HUDEP-2 (cell line): ENCODE measurements at regions not wholly inside any gene's neighbourhood (a gene's known extent, or its start where the extent isn't known, plus 50 kb on each side); places are given as distances from the start of the nearest gene placed in this dataset.
A peak's percentile ranks its signal among the peaks of the same experiment; 100 is the strongest.
"Not testable (repeated sequence)": the region's sequence is repeated elsewhere in the genome, so short reads cannot be mapped to it uniquely, and the experiment has no call there.

Experiments
- DNase-seq, 76 experiments: peaks; one replicate each; lab custom pipeline; 2025; ENCODE audit not compliant: unreplicated experiment in 76 of 76; lab: John Stamatoyannopoulos, UW

DNA sequence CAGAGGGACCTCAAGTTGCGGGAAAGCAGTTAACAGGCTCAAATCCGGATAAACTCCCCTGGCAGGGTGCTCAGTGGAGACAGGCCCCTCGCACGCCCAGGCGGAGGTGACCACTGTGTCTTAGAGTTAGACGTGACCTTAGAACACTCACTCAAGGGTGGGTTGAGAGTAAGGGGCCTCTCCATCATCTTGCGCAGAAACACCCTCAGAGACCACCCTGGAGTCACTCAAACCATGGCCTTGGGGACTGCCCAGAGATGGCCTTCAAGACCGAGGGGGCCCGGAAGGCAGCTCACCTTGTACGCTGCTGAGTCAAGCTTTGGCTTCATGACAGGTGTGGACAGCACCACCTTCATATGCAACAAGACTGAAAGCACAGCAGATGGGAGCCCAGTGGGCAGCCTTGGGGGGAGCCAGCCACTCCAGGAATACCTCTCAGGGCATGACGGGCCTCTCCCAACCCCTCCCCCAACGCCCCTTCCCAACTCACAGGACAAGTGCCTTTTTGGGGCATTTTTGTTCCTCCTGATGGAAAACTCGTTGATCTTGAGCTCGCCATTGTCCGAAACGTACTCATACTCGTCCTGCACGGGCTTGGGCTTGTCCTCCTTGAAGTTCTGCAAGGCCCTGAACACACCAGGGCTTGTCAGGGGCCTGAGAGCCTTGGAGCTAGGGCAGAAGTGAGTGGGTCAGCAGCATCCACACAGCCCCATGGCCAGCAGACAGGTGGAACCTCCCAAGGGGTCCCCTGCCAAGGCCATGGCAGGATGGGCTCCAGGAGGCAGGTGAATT lies 229.2 kb downstream of the TUBA3C start:
- no peak for DNase-seq

DNA sequence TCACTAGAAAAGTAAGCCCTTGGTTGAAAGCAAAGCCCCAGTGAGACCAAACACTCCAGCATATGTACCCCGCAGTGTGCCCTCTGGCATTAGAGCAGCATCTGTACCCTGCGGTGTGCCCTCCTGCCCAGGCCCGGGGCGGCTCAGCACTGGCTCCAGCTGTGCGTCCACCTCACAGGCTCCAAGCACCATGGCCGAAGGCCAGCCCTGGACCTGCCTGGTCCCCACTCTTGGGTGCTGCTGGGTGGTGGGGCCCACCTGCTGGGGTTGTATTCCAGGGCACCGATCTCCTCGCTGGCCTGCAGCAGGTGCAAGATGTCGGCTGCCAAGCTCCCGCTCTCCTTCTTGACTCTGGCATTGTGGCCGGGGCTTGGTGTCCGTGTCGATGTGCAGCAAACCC lies 230.2 kb downstream of the TUBA3C start:
- DNase-seq: no peak

DNA sequence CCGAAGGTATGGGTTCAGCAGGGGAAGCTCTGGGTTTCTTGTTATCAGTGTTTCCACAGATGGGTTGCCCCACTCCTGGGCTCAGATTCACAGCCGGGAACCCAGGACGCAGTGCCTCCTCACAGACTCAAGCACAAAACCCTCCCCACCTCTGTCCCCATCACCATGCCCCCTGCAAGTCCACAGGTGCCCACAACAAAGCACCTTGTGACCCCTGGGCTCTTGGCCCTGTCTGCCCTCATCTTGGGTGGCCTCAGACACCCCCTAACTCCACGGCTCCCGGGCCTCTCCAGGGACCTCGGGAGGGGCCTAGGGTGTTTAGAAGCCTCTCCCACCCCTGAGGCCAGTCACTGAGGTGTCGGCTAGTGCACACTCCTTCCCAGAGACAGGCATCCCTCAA lies 231.7 kb downstream of the TUBA3C start:
- no peak for DNase-seq

- no peak for DNase-seq
Measured at GRCh38 chr13:18949489-18949761, 232.2 kb downstream of the TUBA3C start.

- DNase-seq: no peak
Measured at GRCh38 chr13:18948664-18949488, 232.7 kb downstream of the TUBA3C start.

GRCh38 chr13:18948012-18948663 lies 233.5 kb downstream of the TUBA3C start:
- no peak for DNase-seq

- no peak for DNase-seq
Measured at GRCh38 chr13:18947376-18947977, 234.1 kb downstream of the TUBA3C start.

GRCh38 chr13:18946738-18947137 lies 234.9 kb downstream of the TUBA3C start:
- DNase-seq: no peak

- no peak for DNase-seq
Measured at GRCh38 chr13:18944501-18945068, 237.0 kb downstream of the TUBA3C start.

GRCh38 chr13:18943721-18944391 lies 237.8 kb downstream of the TUBA3C start:
- DNase-seq: no peak

- DNase-seq: no peak
Measured at GRCh38 chr13:18943273-18943672, 238.4 kb downstream of the TUBA3C start.

DNA sequence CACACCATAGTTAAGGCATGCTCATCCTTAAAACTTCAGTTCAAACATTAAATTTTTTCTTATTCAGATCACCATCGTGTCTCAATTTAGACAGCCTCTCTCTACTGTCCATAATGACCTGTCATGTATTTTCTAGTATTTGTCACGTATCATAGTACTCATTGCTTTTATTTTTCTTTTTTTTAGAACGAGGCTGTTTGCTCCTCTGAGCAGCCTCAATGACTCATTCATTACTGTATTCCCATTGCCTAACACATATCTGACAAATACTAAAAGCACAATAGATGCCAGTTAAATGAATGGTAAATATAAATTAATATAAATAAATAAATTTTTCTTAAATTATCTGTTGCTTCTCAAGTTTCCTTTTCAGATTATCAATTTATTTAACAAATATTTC lies 245.5 kb downstream of the TUBA3C start:
- no peak for DNase-seq

GRCh38 chr13:18921063-18921462 lies 260.6 kb downstream of the TUBA3C start:
- peak in 4 of 76 experiments; percentile 3 to 26 (median 10) for DNase-seq

DNA sequence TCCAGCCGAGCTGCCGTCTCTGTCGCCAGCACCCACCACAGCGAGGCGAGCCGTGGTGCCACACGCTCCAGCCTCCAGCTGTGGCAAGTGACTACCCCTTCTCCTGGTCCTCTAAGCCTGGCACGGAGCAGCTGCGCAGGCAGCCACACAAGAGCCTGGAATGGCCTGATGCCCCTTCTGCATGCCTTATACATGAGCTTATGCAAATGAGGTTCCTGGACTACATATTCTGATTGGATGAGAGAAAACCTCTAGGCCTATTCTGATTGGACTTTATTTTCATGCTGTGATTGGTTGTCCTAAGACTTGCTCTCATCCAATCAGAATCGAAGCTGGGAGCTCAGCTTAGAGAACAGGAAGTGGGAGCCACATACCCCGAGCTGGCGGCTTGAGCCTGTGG lies 276.5 kb downstream of the TUBA3C start:
- DNase-seq: not testable (repeated sequence)

- DNase-seq: not testable (repeated sequence)
Measured at GRCh38 chr13:18895411-18895810, 286.2 kb downstream of the TUBA3C start.

DNA sequence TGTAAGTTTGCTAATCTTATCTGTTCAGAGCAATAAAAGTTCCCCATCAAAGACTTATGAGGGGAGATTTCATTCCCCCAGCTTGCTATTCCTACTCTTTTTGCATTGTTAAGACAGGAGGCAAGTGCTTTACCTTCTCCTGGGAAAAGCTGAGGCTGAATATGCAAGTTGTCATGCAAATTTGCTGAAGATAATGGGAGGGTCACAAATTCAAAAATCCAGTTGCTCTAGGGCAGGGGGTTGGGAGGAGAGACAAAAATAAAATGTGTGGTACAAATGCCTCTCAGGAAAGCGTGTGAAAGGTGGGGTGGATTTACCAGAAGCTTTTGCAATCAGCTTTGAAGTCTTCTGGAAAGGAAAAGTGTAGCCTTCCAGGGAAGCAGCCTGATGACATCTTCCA lies 290.4 kb downstream of the TUBA3C start:
- DNase-seq: not testable (repeated sequence)

DNA sequence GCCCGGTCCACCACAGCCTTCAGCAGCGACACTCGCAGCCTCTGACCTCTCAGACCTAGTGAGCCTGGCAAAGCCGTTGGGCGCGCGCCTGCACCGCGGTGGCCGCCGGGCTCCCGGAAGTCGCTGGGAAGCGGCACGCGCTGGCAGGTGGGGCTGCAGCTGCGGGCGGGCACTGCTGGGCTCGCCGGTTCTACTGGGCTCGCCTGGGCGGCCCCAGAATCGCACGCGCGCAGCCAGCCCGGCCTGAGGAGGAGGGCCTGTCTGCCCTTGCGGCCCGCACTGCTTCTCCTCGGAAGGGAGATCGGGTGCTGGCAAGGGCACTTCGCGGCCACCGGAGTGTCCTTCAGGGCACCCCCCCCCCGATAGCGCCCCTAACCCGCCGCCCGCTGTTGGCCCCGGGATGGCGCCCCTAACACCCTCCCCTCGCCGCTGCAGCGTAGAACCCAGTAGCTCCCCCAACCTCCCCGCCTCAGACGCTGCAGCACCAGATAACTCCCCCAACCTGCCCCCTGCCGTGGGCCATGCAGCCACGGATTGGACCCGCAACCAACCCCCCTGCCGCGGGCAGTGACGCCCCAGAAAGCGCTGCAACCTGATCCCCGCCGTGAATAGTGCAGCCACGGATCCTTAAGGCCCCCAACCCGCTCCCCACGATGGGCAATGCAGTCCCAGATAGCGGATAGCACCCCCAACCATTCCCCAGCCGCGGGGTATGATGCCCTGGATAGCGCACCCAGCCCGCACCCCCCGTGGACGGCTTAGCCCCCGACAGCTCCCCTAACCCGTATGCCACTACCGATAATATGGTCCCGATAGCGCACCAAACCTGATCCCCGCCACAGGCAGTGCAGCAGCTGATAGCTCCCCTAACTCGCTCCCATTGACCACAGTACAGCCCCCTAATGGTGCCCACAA lies 306.5 kb downstream of the TUBA3C start:
- not testable (repeated sequence) for DNase-seq

DNA sequence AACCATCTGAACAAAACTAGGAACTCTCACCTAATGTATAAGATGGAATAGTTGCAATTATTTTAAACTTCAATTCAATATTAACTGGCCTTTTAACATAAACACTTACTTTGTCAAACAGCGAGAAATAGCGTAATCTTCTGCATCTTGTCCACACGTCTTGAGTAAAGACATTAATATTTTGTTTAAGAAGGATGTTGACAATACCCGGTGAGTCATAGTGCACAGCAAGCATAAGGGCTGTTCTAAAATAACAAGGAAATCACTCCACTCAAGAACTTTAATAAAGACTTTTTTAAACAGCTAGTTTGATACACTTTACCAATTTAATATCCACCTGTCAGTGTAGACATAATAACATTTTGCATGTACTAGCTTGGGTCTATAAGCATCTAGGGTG lies 311.1 kb downstream of the TUBA3C start:
- not testable (repeated sequence) for DNase-seq

GRCh38 chr13:18869365-18869764 lies 312.3 kb downstream of the TUBA3C start:
- not testable (repeated sequence) for DNase-seq
